ENCODE measurements at regions not wholly inside any gene's neighbourhood (a gene's known extent, or its start where the extent isn't known, plus 50 kb on each side); places are given as distances from the start of the nearest gene placed in this dataset.

GRCh38 chr9:30075022-30075421 lies 2309.4 kb upstream of the ACO1 start:
- H3K4me1 ChIP-seq (replicated peaks in 1 of 2; ENCODE audit: control insufficient read depth in 2 of 2, insufficient read depth in 2 of 2, low read length in 2 of 2), result no peaks in the 10 kb centered on the region
- BruUV-seq (replicated peaks), result no TSS peak
- H2AFZ ChIP-seq (ENCODE audit: low read depth, low read length), result no peak overlapping the region
- DNase-seq (ENCODE audit: extremely low read depth in 1 of 4, low spot score in 3 of 4) (no peak), FAIRE-seq (no peak), ATAC-seq (no peak)
- no CpG with 5 or more reads among the region's 15 CpGs for WGBS (ENCODE audit: insufficient coverage, low coverage, missing lambda C conversion rate)
- ChIA-PET CTCF (ENCODE audit: low intra/inter-chr PET ratio) (no interaction called here), POLR2A (no interaction called here)
- in situ Hi-C loops (cut with MboI), result no loop called here
- no peaks in the 10 kb centered on the region for H3K27me3 ChIP-seq (ENCODE audit: control insufficient read depth in 2 of 2, insufficient read depth in 2 of 2, low read length in 2 of 2)
- H3K9ac ChIP-seq (ENCODE audit: insufficient read depth in 1 of 2, low read depth in 2 of 2, low read length in 2 of 2), result no peak overlapping the region
- no peaks in the 10 kb centered on the region for H4K20me1 ChIP-seq (replicated peaks; ENCODE audit: control insufficient read depth, insufficient read depth, low read length)
- H3K27ac ChIP-seq (ENCODE audit: extremely low read depth, low read depth, low read length), result no peak overlapping the region
- H3K36me3 ChIP-seq (ENCODE audit: control insufficient read depth, insufficient read depth, low read length), result no peaks in the 10 kb centered on the region
- no peak overlapping the region for H3K4me2 ChIP-seq (ENCODE audit: insufficient read depth, low read length)
- intact Hi-C loops (cut with micrococcal nuclease), result no loop called here
- no peaks in the 10 kb centered on the region for H3K9me3 ChIP-seq (replicated peaks; ENCODE audit: control insufficient read depth, insufficient read depth, low read depth, low read length)
- no peaks in the 10 kb centered on the region for H3K9me1 ChIP-seq (ENCODE audit: control insufficient read depth, insufficient read depth, low read length)
- no peak overlapping the region for H3K4me3 ChIP-seq
- H3K79me2 ChIP-seq (ENCODE audit: control insufficient read depth, insufficient read depth, low read length), result no peaks in the 10 kb centered on the region
- TF ChIP-seq E2F8 (IDR thresholded peaks at IDR 0.05; ENCODE audit: low read depth, partially characterized antibody), result no peak
- no peak for TF ChIP-seq TGIF2 (CRISPR knock-in tag; IDR thresholded peaks at IDR 0.05)
- TF ChIP-seq ZNF134 (CRISPR knock-in tag; conservative IDR thresholded peaks at IDR 0.05), result no peak
- no peak for TF ChIP-seq ZBTB9 (CRISPR knock-in tag; IDR thresholded peaks at IDR 0.05)

Data from K562 (cell line).